ENCODE measurements at regions not wholly inside any gene's neighbourhood (a gene's known extent, or its start where the extent isn't known, plus 50 kb on each side); places are given as distances from the start of the nearest gene placed in this dataset.

GRCh38 chr3:152658977-152659720 lies 175.8 kb upstream of the P2RY1 start:
- CTCF ChIA-PET, result no interaction called here
- ATAC-seq (replicated peaks in 1 of 4), result no peak
- H3K27me3 Mint-ChIP-seq, result peaks cover 3 to 5% of the 10 kb centered on the region in 2 donors
- H3K4me1 ChIP-seq (ENCODE audit: control insufficient read depth in 1 of 2, extremely low read depth in 1 of 2, insufficient read depth in 2 of 2, low read length in 2 of 2), result peaks cover 0 to 5% of the 10 kb centered on the region in 2 experiments
- H3K4me1 Mint-ChIP-seq, result peaks cover 0 to 6% (median 6%) of the 10 kb centered on the region in 3 donors
- POLR2A ChIA-PET, result no interaction called here
- H3K4me3 ChIP-seq (ENCODE audit: control insufficient read depth in 1 of 2, extremely low read depth in 1 of 2, low read length in 1 of 2), result no peak overlapping the region
- no peak overlapping the region for H3K4me3 Mint-ChIP-seq
- no peak for DNase-seq
- H3K9me3 ChIP-seq, result no peaks in the 10 kb centered on the region
- no peak overlapping the region for H3K27ac Mint-ChIP-seq
- H3K27me3 ChIP-seq (replicated peaks in 1 of 2; ENCODE audit: control insufficient read depth in 2 of 2, extremely low read depth in 1 of 2, insufficient read depth in 2 of 2, low read length in 1 of 2), result no peaks in the 10 kb centered on the region
- H3K9me3 Mint-ChIP-seq, result peaks cover 0 to 16% (median 7%) of the 10 kb centered on the region in 3 donors
- no peaks in the 10 kb centered on the region for H3K36me3 Mint-ChIP-seq
- H3K27ac ChIP-seq (ENCODE audit: low read length), result no peak overlapping the region
- H3K36me3 ChIP-seq (ENCODE audit: control insufficient read depth in 2 of 2, extremely low read depth in 1 of 2, insufficient read depth in 1 of 2, low read length in 1 of 2), result no peaks in the 10 kb centered on the region
- WGBS (ENCODE audit: insufficient coverage), result 100% methylated on average over 2 of the region's 5 CpGs

GRCh38 chr3:152662157-152662556 lies 172.8 kb upstream of the P2RY1 start:
- Histone ChIP-seq H3K36me3 (ENCODE audit: control insufficient read depth in 2 of 2, extremely low read depth in 1 of 2, insufficient read depth in 1 of 2, low read length in 1 of 2) (no peaks in the 10 kb centered on the region), H3K4me3 (ENCODE audit: control insufficient read depth in 1 of 2, extremely low read depth in 1 of 2, low read length in 1 of 2) (no peak overlapping the region), H3K4me1 (ENCODE audit: control insufficient read depth in 1 of 2, extremely low read depth in 1 of 2, insufficient read depth in 2 of 2, low read length in 2 of 2) (peaks cover 0 to 16% of the 10 kb centered on the region in 2 experiments), H3K27me3 (replicated peaks in 1 of 2; ENCODE audit: control insufficient read depth in 2 of 2, extremely low read depth in 1 of 2, insufficient read depth in 2 of 2, low read length in 1 of 2) (no peaks in the 10 kb centered on the region), H3K27ac (ENCODE audit: low read length) (no peak overlapping the region), H3K9me3 (no peaks in the 10 kb centered on the region)
- Mint-ChIP-seq H3K4me3 (no peak overlapping the region), H3K27ac (no peak overlapping the region), H3K36me3 (no peaks in the 10 kb centered on the region), H3K4me1 (peaks cover 0 to 13% (median 10%) of the 10 kb centered on the region in 3 donors), H3K9me3 (peaks cover 0 to 16% (median 7%) of the 10 kb centered on the region in 3 donors), H3K27me3 (peaks cover 1 to 5% of the 10 kb centered on the region in 2 donors)
- ChIA-PET POLR2A (no interaction called here), CTCF (no interaction called here)
- no peak for DNase-seq
- no CpG with 5 or more reads among the region's 2 CpGs for WGBS (ENCODE audit: insufficient coverage)
- no peak for ATAC-seq (replicated peaks in 1 of 4)

GRCh38 chr3:152664766-152665165 lies 170.2 kb upstream of the P2RY1 start:
- peaks cover 0 to 13% (median 10%) of the 10 kb centered on the region in 3 donors for H3K4me1 Mint-ChIP-seq
- CTCF ChIA-PET, result interaction anchor here in 1 of 2 donors (0.9 kb wide), 1 partner anchor 13 kb away, joined by 5 read pairs; no protein-coding TSS in a partner anchor

GRCh38 chr3:152667267-152667666 lies 167.7 kb upstream of the P2RY1 start:
- no peak for DNase-seq

More at GRCh38 chr3:152664766-152665165, 170.2 kb upstream of the P2RY1 start:
- Mint-ChIP-seq H3K36me3 (no peaks in the 10 kb centered on the region), H3K27ac (no peak overlapping the region), H3K27me3 (peaks cover 2 to 4% of the 10 kb centered on the region in 2 donors), H3K4me3 (no peak overlapping the region), H3K9me3 (peaks cover 0 to 16% (median 7%) of the 10 kb centered on the region in 3 donors)
- Histone ChIP-seq H3K4me1 (ENCODE audit: control insufficient read depth in 1 of 2, extremely low read depth in 1 of 2, insufficient read depth in 2 of 2, low read length in 2 of 2) (peaks cover 0 to 16% of the 10 kb centered on the region in 2 experiments), H3K9me3 (no peaks in the 10 kb centered on the region), H3K27ac (ENCODE audit: low read length) (no peak overlapping the region), H3K36me3 (ENCODE audit: control insufficient read depth in 2 of 2, extremely low read depth in 1 of 2, insufficient read depth in 1 of 2, low read length in 1 of 2) (no peaks in the 10 kb centered on the region), H3K4me3 (ENCODE audit: control insufficient read depth in 1 of 2, extremely low read depth in 1 of 2, low read length in 1 of 2) (no peak overlapping the region), H3K27me3 (replicated peaks in 1 of 2; ENCODE audit: control insufficient read depth in 2 of 2, extremely low read depth in 1 of 2, insufficient read depth in 2 of 2, low read length in 1 of 2) (no peaks in the 10 kb centered on the region)
- no peak for ATAC-seq (replicated peaks in 1 of 4)
- no peak for DNase-seq
- POLR2A ChIA-PET, result no interaction called here

GRCh38 chr3:152669560-152669959 lies 165.4 kb upstream of the P2RY1 start:
- H3K9me3 ChIP-seq, result no peaks in the 10 kb centered on the region
- H3K4me1 ChIP-seq (ENCODE audit: control insufficient read depth in 1 of 2, extremely low read depth in 1 of 2, insufficient read depth in 2 of 2, low read length in 2 of 2), result peaks cover 0 to 16% of the 10 kb centered on the region in 2 experiments
- Mint-ChIP-seq H3K4me1 (peaks cover 0 to 13% (median 10%) of the 10 kb centered on the region in 3 donors), H3K9me3 (no peaks in the 10 kb centered on the region), H3K27ac (no peak overlapping the region), H3K27me3 (peaks cover 7 to 19% of the 10 kb centered on the region in 2 donors), H3K4me3 (no peak overlapping the region), H3K36me3 (no peaks in the 10 kb centered on the region)
- H3K27ac ChIP-seq (ENCODE audit: low read length), result no peak overlapping the region
- POLR2A ChIA-PET, result no interaction called here
- no peaks in the 10 kb centered on the region for H3K27me3 ChIP-seq (replicated peaks in 1 of 2; ENCODE audit: control insufficient read depth in 2 of 2, extremely low read depth in 1 of 2, insufficient read depth in 2 of 2, low read length in 1 of 2)
- no peaks in the 10 kb centered on the region for H3K36me3 ChIP-seq (ENCODE audit: control insufficient read depth in 2 of 2, extremely low read depth in 1 of 2, insufficient read depth in 1 of 2, low read length in 1 of 2)
- 63% methylated on average over 1 of the region's 4 CpGs for WGBS (ENCODE audit: insufficient coverage)
- no peak for ATAC-seq (replicated peaks in 1 of 4)
- DNase-seq, result no peak
- CTCF ChIA-PET, result no interaction called here
- H3K4me3 ChIP-seq (ENCODE audit: control insufficient read depth in 1 of 2, extremely low read depth in 1 of 2, low read length in 1 of 2), result no peak overlapping the region

More at GRCh38 chr3:152667267-152667666, 167.7 kb upstream of the P2RY1 start:
- H3K4me1 Mint-ChIP-seq, result peaks cover 0 to 13% (median 10%) of the 10 kb centered on the region in 3 donors
- H3K36me3 ChIP-seq (ENCODE audit: control insufficient read depth in 2 of 2, extremely low read depth in 1 of 2, insufficient read depth in 1 of 2, low read length in 1 of 2), result no peaks in the 10 kb centered on the region
- ATAC-seq (replicated peaks in 1 of 4), result no peak
- no peak overlapping the region for H3K4me3 ChIP-seq (ENCODE audit: control insufficient read depth in 1 of 2, extremely low read depth in 1 of 2, low read length in 1 of 2)
- H3K27ac ChIP-seq (ENCODE audit: low read length), result no peak overlapping the region
- no peaks in the 10 kb centered on the region for H3K27me3 ChIP-seq (replicated peaks in 1 of 2; ENCODE audit: control insufficient read depth in 2 of 2, extremely low read depth in 1 of 2, insufficient read depth in 2 of 2, low read length in 1 of 2)
- H3K4me1 ChIP-seq (ENCODE audit: control insufficient read depth in 1 of 2, extremely low read depth in 1 of 2, insufficient read depth in 2 of 2, low read length in 2 of 2), result peaks cover 0 to 16% of the 10 kb centered on the region in 2 experiments
- ChIA-PET CTCF (interaction anchor here in 1 of 2 donors (0.6 kb wide), 1 partner anchor 24 kb away, joined by 3 read pairs; no protein-coding TSS in a partner anchor), POLR2A (no interaction called here)
- H3K27ac Mint-ChIP-seq, result no peak overlapping the region
- no peak overlapping the region for H3K4me3 Mint-ChIP-seq
- peaks cover 0 to 3% (median 0%) of the 10 kb centered on the region in 3 donors for H3K9me3 Mint-ChIP-seq
- peaks cover 5 to 19% of the 10 kb centered on the region in 2 donors for H3K27me3 Mint-ChIP-seq
- no peaks in the 10 kb centered on the region for H3K9me3 ChIP-seq
- H3K36me3 Mint-ChIP-seq, result no peaks in the 10 kb centered on the region

GRCh38 chr3:152671446-152672319 lies 163.2 kb upstream of the P2RY1 start:
- Mint-ChIP-seq H3K27ac (no peak overlapping the region), H3K4me3 (no peak overlapping the region), H3K4me1 (peaks cover 0 to under 1% (median 0%) of the 10 kb centered on the region in 3 donors), H3K36me3 (no peaks in the 10 kb centered on the region), H3K27me3 (peaks cover 7 to 20% of the 10 kb centered on the region in 2 donors), H3K9me3 (no peaks in the 10 kb centered on the region)
- no peaks in the 10 kb centered on the region for H3K36me3 ChIP-seq (ENCODE audit: control insufficient read depth in 2 of 2, extremely low read depth in 1 of 2, insufficient read depth in 1 of 2, low read length in 1 of 2)
- no peaks in the 10 kb centered on the region for H3K4me1 ChIP-seq (ENCODE audit: control insufficient read depth in 1 of 2, extremely low read depth in 1 of 2, insufficient read depth in 2 of 2, low read length in 2 of 2)
- no peaks in the 10 kb centered on the region for H3K9me3 ChIP-seq
- H3K27ac ChIP-seq (ENCODE audit: low read length), result no peak overlapping the region
- no peak for ATAC-seq (replicated peaks in 1 of 4)
- CTCF ChIA-PET, result no interaction called here
- DNase-seq, result no peak
- no peaks in the 10 kb centered on the region for H3K27me3 ChIP-seq (replicated peaks in 1 of 2; ENCODE audit: control insufficient read depth in 2 of 2, extremely low read depth in 1 of 2, insufficient read depth in 2 of 2, low read length in 1 of 2)
- POLR2A ChIA-PET, result no interaction called here
- WGBS (ENCODE audit: insufficient coverage), result 26% methylated on average over 4 of the region's 8 CpGs
- no peak overlapping the region for H3K4me3 ChIP-seq (ENCODE audit: control insufficient read depth in 1 of 2, extremely low read depth in 1 of 2, low read length in 1 of 2)

All from T-cell (primary cell).